Panc1 (cell line): ENCODE measurements at regions not wholly inside any gene's neighbourhood (a gene's known extent, or its start where the extent isn't known, plus 50 kb on each side); places are given as distances from the start of the nearest gene placed in this dataset.

Experiments
- CTCF ChIP-seq: fragments of 450-650 bp; IDR thresholded peaks from 2 replicates; pipeline ENCODE4 v1.5.1; 2017; ENCODE audit warnings: mild to moderate bottlenecking
- POLR2AphosphoS5 ChIP-seq: IDR thresholded peaks from 2 replicates; pipeline ENCODE4 v1.6.1; 2012; ENCODE audit warnings: mild to moderate bottlenecking, low read depth, low read length, moderate library complexity
- SIN3A ChIP-seq: IDR thresholded peaks from 2 replicates; pipeline ENCODE4 v1.6.1; 2012; ENCODE audit warnings: low read depth, mild to moderate bottlenecking, low read length, moderate library complexity, borderline replicate concordance; ENCODE audit not compliant: insufficient read depth
- TF ChIP-seq, protein P1 (sequence below), 2 experiments: IDR thresholded peaks; 2 replicates each; pipeline ENCODE4 v1.6.1; 2011 to 2012; ENCODE audit warnings: low read depth in 2 of 2, control low read depth in 1 of 2, low read length in 1 of 2, mild to moderate bottlenecking in 1 of 2, moderate library complexity in 1 of 2; ENCODE audit not compliant: insufficient read depth in 1 of 2

- no peak for TF ChIP-seq CTCF
- no peak for TF ChIP-seq POLR2AphosphoS5
- no peak for TF ChIP-seq SIN3A
- TF ChIP-seq, protein P1, sequence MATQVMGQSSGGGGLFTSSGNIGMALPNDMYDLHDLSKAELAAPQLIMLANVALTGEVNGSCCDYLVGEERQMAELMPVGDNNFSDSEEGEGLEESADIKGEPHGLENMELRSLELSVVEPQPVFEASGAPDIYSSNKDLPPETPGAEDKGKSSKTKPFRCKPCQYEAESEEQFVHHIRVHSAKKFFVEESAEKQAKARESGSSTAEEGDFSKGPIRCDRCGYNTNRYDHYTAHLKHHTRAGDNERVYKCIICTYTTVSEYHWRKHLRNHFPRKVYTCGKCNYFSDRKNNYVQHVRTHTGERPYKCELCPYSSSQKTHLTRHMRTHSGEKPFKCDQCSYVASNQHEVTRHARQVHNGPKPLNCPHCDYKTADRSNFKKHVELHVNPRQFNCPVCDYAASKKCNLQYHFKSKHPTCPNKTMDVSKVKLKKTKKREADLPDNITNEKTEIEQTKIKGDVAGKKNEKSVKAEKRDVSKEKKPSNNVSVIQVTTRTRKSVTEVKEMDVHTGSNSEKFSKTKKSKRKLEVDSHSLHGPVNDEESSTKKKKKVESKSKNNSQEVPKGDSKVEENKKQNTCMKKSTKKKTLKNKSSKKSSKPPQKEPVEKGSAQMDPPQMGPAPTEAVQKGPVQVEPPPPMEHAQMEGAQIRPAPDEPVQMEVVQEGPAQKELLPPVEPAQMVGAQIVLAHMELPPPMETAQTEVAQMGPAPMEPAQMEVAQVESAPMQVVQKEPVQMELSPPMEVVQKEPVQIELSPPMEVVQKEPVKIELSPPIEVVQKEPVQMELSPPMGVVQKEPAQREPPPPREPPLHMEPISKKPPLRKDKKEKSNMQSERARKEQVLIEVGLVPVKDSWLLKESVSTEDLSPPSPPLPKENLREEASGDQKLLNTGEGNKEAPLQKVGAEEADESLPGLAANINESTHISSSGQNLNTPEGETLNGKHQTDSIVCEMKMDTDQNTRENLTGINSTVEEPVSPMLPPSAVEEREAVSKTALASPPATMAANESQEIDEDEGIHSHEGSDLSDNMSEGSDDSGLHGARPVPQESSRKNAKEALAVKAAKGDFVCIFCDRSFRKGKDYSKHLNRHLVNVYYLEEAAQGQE (IDR thresholded peaks at IDR 0.05; ENCODE audit: insufficient read depth in 1 of 2, low read depth in 2 of 2, low read length in 1 of 2): no peak
These were observed 228.3 kb downstream of the IRX2 start for GRCh38 chr5:2523180-2523579.
